DMS79 treated with DMSO at 0.1 percent for 48 hours (cell line): ENCODE measurements at regions not wholly inside any gene's neighbourhood (a gene's known extent, or its start where the extent isn't known, plus 50 kb on each side); places are given as distances from the start of the nearest gene placed in this dataset.

Experiments used
- DNase-seq: peaks from one replicate; lab custom pipeline; 2025; lab: John Stamatoyannopoulos, UW

DNA sequence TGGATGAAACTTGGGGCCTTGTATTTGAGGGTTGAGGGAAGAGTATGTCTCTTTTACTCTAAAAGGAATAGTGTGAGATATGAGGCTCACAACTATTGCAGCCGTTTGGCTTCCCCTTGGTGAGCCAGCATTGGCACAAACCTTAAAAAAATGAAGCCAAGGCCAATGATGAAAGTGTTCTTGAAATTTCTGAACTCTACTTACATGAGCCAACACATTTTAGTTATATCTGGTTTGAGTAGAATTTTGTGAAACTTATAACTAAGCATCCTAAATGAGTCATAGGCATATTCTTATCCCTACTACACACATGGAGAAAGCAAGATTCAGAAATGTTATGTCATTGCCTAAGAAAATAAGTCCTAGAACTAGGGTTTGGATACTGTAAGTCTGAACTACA, 55.3 kb upstream of the ACSS3 start:
- no peak for DNase-seq

GRCh38 chr12:81021834-81022233, 56.0 kb upstream of the ACSS3 start:
- DNase-seq = no peak

DNA sequence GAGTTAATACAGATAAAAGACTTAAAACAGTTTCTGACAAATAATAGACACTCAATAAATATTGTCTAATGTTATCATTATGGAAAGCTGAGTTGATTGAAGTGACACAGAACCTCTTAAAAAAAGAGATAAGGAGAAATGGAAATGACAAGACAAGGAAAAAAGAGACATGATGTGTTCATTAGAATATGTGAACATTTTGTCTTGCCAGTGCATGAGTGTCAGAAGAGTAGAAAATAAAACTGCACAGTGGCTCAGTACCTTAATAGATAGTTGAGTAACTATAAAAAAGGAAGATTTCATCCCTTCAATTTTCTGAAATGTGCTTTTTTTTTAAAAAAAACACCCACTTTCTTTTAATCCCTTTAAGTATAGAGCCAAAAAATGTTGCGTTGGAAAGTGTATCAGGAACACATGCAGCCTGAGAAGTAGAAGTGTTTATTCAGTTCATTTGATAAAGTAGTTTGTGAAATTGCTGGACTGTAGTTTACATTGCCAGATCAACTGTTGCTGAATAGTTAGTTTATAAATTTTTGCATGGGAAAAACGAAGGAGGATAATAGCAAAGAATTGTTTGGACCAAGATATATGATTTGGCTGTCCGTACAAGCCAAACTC, 56.6 kb upstream of the ACSS3 start:
- DNase-seq = no peak

- DNase-seq = no peak
Measured at GRCh38 chr12:81017792-81018191, 60.1 kb upstream of the ACSS3 start.

DNA sequence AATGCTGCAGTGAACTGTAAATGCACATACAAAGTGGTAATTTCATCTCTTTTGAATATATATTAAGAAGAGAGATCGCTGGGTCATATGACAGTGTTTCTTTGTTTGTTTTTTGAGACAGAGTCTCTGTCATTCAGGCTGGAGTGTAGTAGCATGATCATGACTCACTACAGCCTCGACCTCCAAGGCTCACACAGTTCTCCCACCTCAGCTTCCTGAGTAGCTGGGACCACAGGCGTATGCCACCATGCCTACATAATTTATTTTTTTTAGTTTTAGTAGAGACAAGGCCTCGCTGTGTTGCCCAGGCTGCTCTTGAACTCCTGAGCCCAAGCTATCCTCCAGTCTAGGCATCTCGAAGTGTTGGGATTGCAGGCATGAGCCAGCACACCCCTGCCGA, 62.4 kb upstream of the ACSS3 start:
- no peak for DNase-seq

- no peak for DNase-seq
Measured at GRCh38 chr12:81010641-81011040, 67.2 kb upstream of the ACSS3 start.

GRCh38 chr12:81005606-81006005, 67.9 kb upstream of the LIN7A start:
- peak; percentile 11 for DNase-seq

DNA sequence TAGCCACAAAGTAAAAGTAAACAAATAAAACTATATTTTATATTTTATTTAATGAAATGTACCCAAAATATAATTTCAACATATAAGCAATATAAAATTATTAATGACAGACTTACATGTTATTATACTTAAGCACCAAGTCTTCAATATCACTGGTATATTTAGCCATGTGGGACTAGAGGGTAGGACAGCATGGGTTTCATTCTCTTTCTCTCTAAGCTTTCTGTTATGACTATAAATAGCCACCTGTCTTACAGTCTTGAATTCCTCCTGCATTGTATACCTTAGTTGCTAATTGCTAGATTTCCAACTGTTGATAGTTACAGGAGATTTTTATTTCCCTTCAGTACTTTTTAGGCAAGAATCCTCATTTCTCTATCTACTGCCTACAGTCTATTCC, 63.1 kb upstream of the LIN7A start:
- no peak for DNase-seq

DNA sequence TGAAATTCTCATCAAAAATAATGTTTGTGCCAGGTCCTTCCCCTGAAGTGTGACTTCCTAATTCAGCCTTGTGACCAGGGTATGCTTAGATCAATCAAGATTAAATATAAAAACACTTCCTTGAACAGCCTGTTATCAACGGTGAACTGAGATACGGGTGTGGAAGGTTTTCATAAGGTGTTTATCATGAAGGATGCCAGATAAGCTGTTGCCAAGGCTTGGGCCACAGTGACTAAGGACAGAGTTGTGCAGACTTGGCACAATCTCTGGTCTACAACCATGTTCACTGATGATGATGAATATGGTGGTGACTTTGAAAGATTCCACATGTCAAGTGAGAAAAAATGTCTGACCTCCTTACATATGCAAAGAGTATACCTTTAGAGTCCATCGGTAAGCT, 51.3 kb upstream of the LIN7A start:
- no peak for DNase-seq
